GM23338 (cell line): ENCODE measurements at regions not wholly inside any gene's neighbourhood (a gene's known extent, or its start where the extent isn't known, plus 50 kb on each side); places are given as distances from the start of the nearest gene placed in this dataset.

Source experiments
- ATAC-seq: fragments of 200-7000 bp; cut with Tn5 transposase; 3 replicates; pipeline ENCODE4 v1.9.1; 2020
- DNase-seq: peaks from one replicate; pipeline ENCODE4 v3.0.0-alpha.2; 2015; ENCODE audit warnings: low spot score
- H2AFZ ChIP-seq: fragments of 200-600 bp; sonication (generic); 2 replicates; pipeline ENCODE4 v1.8.0; 2016; ENCODE audit warnings: antibody characterized with exemption, mild to moderate bottlenecking, moderate library complexity
- H3F3A ChIP-seq: fragments of 200-600 bp; sonication (generic); replicated peaks from 2 replicates; pipeline ENCODE4 v1.8.0; 2017; ENCODE audit warnings: antibody characterized with exemption, mixed run types, low read depth
- H3K27ac ChIP-seq: fragments of 200-600 bp; sonication (generic); 2 replicates; pipeline ENCODE4 v1.6.1; 2016; ENCODE audit warnings: low read depth
- H3K27me3 ChIP-seq: fragments of 200-600 bp; sonication (generic); 2 replicates; pipeline ENCODE4 v1.8.0; 2016; ENCODE audit warnings: mild to moderate bottlenecking, mixed run types, moderate library complexity; ENCODE audit not compliant: insufficient read depth
- H3K36me3 ChIP-seq: fragments of 200-600 bp; sonication (generic); 2 replicates; pipeline ENCODE4 v1.8.0; 2016; ENCODE audit warnings: mild to moderate bottlenecking; ENCODE audit not compliant: insufficient read depth
- H3K4me1 ChIP-seq: fragments of 200-600 bp; sonication (generic); 2 replicates; pipeline ENCODE4 v1.8.0; 2016; ENCODE audit warnings: mild to moderate bottlenecking, moderate library complexity; ENCODE audit not compliant: insufficient read depth
- H3K4me2 ChIP-seq: fragments of 200-600 bp; sonication (generic); 2 replicates; pipeline ENCODE4 v1.7.1; 2017; ENCODE audit warnings: mixed run types
- H3K4me3 ChIP-seq: fragments of 200-600 bp; sonication (generic); 2 replicates; pipeline ENCODE4 v1.6.1; 2016; ENCODE audit warnings: mixed run types
- H3K79me2 ChIP-seq: fragments of 200-600 bp; sonication (generic); replicated peaks from 2 replicates; pipeline ENCODE4 v1.8.0; 2017; ENCODE audit warnings: mild to moderate bottlenecking; ENCODE audit not compliant: insufficient read depth
- H3K9me2 ChIP-seq: fragments of 200-600 bp; sonication (generic); 2 replicates; pipeline ENCODE4 v1.8.0; 2017; ENCODE audit not compliant: insufficient read depth
- H4K20me1 ChIP-seq: fragments of 200-600 bp; sonication (generic); replicated peaks from 2 replicates; pipeline ENCODE4 v1.8.0; 2017; ENCODE audit warnings: mild to moderate bottlenecking; ENCODE audit not compliant: insufficient read depth
- H3K27ac Mint-ChIP-seq: 2 replicates; pipeline ENCODE4 v1.8.0; 2020; ENCODE audit warnings: inconsistent platforms, mild to moderate bottlenecking, moderate library complexity, mixed read lengths
- H3K27me3 Mint-ChIP-seq: 3 replicates; pipeline ENCODE4 v1.8.0; 2022; ENCODE audit warnings: low read depth, mild to moderate bottlenecking, moderate library complexity, mixed read lengths, inconsistent platforms; ENCODE audit not compliant: insufficient read depth, poor library complexity
- H3K36me3 Mint-ChIP-seq: 3 replicates; pipeline ENCODE4 v1.8.0; 2021; ENCODE audit warnings: low read depth, mild to moderate bottlenecking, inconsistent platforms, moderate library complexity, mixed read lengths
- H3K4me1 Mint-ChIP-seq: 3 replicates; pipeline ENCODE4 v1.8.0; 2020; ENCODE audit warnings: mild to moderate bottlenecking, inconsistent platforms, mixed read lengths
- H3K4me3 Mint-ChIP-seq: 3 replicates; pipeline ENCODE4 v1.8.0; 2021; ENCODE audit warnings: moderate library complexity, mild to moderate bottlenecking, inconsistent platforms, mixed read lengths
- H3K9me3 Mint-ChIP-seq: 3 replicates; pipeline ENCODE4 v1.8.0; 2020; ENCODE audit warnings: moderate library complexity, mild to moderate bottlenecking, inconsistent platforms, mixed read lengths
- CREB1 ChIP-seq: fragments of 250-450 bp; sonication (Bioruptor Pico); IDR thresholded peaks from 2 replicates; pipeline ENCODE4 v1.5.0; 2020; ENCODE audit warnings: low read depth, mild to moderate bottlenecking, moderate library complexity
- EZH2 ChIP-seq: fragments of 200-600 bp; sonication (generic); IDR thresholded peaks from one replicate; pipeline ENCODE4 v1.8.0; 2017; ENCODE audit warnings: antibody characterized with exemption, mild to moderate bottlenecking, low read depth; ENCODE audit not compliant: unreplicated experiment
- EZH2phosphoT487 ChIP-seq: fragments of 200-600 bp; sonication (generic); IDR thresholded peaks from one replicate; pipeline ENCODE4 v1.8.1; 2018; ENCODE audit warnings: antibody characterized with exemption; ENCODE audit not compliant: unreplicated experiment
- JUNB ChIP-seq: IDR thresholded peaks from one replicate; pipeline ENCODE4 v1.6.1; 2016; ENCODE audit warnings: antibody characterized with exemption; ENCODE audit not compliant: unreplicated experiment
- NANOG ChIP-seq: IDR thresholded peaks from 2 replicates; pipeline ENCODE4 v1.6.1; 2016; ENCODE audit warnings: antibody characterized with exemption, borderline replicate concordance
- POLR2AphosphoS5 ChIP-seq: IDR thresholded peaks from 2 replicates; pipeline ENCODE4 v1.6.1; 2016; ENCODE audit warnings: antibody characterized with exemption, low read depth
- STAT1 ChIP-seq: IDR thresholded peaks from one replicate; pipeline ENCODE4 v1.6.1; 2016; ENCODE audit warnings: antibody characterized with exemption; ENCODE audit not compliant: unreplicated experiment
- ZNF114 ChIP-seq: fragments of 250-450 bp; sonication (Bioruptor Pico); IDR thresholded peaks from 2 replicates; pipeline ENCODE4 v1.5.0; 2020; ENCODE audit warnings: mild to moderate bottlenecking, moderate library complexity
- ZNF331 ChIP-seq: fragments of 250-450 bp; sonication (Bioruptor Pico); IDR thresholded peaks from 2 replicates; pipeline ENCODE4 v1.5.0; 2020; ENCODE audit warnings: low read depth, mild to moderate bottlenecking, moderate library complexity
- TF ChIP-seq, protein P1 (sequence below), 2 experiments: fragments of 200-600 bp in 1 of 2; sonication (generic) in 1 of 2; conservative IDR thresholded peaks; 2 replicates each; pipeline versions ENCODE4 v1.5.1 to v1.6.1; 2016 to 2017; ENCODE audit warnings: antibody characterized with exemption in 2 of 2, low read depth in 2 of 2, mild to moderate bottlenecking in 2 of 2, moderate library complexity in 1 of 2
- TF ChIP-seq, protein P2 (sequence below): IDR thresholded peaks from 2 replicates; pipeline ENCODE4 v1.6.1; 2016; ENCODE audit warnings: antibody characterized with exemption
- TF ChIP-seq, protein P3 (sequence below): fragments of 250-450 bp; sonication (Bioruptor Pico); IDR thresholded peaks from 2 replicates; pipeline ENCODE4 v1.5.0; 2020; ENCODE audit warnings: mild to moderate bottlenecking, moderate library complexity
- TF ChIP-seq, protein P4 (sequence below): IDR thresholded peaks from one replicate; pipeline ENCODE4 v1.6.1; 2018; ENCODE audit warnings: antibody characterized with exemption; ENCODE audit not compliant: unreplicated experiment

DNA sequence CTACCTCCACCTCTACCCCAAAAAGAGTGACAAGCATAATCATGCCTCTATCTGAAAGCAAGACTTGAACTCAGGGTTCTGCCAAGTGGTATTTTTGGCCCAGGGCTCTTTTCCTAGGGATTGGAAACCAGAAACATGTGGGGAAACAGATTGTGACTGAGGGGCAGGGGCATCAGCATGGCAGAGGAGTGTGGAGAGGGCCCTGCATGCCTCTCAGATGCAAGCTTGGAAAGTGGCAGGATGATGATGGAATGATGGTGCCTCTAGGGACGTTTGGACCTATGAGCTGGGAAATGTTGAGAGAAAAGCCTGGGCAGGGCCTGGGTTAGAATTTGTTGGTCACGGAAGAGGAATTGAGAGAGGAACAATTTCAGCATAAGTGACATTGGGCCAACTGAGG is 78.4 kb upstream of the LEP start:
- no peak for TF ChIP-seq ZNF114 (CRISPR knock-in tag)
- TF ChIP-seq, protein P1, sequence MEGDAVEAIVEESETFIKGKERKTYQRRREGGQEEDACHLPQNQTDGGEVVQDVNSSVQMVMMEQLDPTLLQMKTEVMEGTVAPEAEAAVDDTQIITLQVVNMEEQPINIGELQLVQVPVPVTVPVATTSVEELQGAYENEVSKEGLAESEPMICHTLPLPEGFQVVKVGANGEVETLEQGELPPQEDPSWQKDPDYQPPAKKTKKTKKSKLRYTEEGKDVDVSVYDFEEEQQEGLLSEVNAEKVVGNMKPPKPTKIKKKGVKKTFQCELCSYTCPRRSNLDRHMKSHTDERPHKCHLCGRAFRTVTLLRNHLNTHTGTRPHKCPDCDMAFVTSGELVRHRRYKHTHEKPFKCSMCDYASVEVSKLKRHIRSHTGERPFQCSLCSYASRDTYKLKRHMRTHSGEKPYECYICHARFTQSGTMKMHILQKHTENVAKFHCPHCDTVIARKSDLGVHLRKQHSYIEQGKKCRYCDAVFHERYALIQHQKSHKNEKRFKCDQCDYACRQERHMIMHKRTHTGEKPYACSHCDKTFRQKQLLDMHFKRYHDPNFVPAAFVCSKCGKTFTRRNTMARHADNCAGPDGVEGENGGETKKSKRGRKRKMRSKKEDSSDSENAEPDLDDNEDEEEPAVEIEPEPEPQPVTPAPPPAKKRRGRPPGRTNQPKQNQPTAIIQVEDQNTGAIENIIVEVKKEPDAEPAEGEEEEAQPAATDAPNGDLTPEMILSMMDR (conservative IDR thresholded peaks at IDR 0.05; ENCODE audit: low read depth in 2 of 2), result no peak
- TF ChIP-seq POLR2AphosphoS5, result no peak
- TF ChIP-seq JUNB, result no peak
- no peak for TF ChIP-seq CREB1
- TF ChIP-seq, protein P2, sequence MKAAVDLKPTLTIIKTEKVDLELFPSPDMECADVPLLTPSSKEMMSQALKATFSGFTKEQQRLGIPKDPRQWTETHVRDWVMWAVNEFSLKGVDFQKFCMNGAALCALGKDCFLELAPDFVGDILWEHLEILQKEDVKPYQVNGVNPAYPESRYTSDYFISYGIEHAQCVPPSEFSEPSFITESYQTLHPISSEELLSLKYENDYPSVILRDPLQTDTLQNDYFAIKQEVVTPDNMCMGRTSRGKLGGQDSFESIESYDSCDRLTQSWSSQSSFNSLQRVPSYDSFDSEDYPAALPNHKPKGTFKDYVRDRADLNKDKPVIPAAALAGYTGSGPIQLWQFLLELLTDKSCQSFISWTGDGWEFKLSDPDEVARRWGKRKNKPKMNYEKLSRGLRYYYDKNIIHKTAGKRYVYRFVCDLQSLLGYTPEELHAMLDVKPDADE, result no peak
- no peak for TF ChIP-seq STAT1
- TF ChIP-seq EZH2, result no peak
- no peak for TF ChIP-seq ZNF331 (CRISPR knock-in tag)
- TF ChIP-seq, protein P3, sequence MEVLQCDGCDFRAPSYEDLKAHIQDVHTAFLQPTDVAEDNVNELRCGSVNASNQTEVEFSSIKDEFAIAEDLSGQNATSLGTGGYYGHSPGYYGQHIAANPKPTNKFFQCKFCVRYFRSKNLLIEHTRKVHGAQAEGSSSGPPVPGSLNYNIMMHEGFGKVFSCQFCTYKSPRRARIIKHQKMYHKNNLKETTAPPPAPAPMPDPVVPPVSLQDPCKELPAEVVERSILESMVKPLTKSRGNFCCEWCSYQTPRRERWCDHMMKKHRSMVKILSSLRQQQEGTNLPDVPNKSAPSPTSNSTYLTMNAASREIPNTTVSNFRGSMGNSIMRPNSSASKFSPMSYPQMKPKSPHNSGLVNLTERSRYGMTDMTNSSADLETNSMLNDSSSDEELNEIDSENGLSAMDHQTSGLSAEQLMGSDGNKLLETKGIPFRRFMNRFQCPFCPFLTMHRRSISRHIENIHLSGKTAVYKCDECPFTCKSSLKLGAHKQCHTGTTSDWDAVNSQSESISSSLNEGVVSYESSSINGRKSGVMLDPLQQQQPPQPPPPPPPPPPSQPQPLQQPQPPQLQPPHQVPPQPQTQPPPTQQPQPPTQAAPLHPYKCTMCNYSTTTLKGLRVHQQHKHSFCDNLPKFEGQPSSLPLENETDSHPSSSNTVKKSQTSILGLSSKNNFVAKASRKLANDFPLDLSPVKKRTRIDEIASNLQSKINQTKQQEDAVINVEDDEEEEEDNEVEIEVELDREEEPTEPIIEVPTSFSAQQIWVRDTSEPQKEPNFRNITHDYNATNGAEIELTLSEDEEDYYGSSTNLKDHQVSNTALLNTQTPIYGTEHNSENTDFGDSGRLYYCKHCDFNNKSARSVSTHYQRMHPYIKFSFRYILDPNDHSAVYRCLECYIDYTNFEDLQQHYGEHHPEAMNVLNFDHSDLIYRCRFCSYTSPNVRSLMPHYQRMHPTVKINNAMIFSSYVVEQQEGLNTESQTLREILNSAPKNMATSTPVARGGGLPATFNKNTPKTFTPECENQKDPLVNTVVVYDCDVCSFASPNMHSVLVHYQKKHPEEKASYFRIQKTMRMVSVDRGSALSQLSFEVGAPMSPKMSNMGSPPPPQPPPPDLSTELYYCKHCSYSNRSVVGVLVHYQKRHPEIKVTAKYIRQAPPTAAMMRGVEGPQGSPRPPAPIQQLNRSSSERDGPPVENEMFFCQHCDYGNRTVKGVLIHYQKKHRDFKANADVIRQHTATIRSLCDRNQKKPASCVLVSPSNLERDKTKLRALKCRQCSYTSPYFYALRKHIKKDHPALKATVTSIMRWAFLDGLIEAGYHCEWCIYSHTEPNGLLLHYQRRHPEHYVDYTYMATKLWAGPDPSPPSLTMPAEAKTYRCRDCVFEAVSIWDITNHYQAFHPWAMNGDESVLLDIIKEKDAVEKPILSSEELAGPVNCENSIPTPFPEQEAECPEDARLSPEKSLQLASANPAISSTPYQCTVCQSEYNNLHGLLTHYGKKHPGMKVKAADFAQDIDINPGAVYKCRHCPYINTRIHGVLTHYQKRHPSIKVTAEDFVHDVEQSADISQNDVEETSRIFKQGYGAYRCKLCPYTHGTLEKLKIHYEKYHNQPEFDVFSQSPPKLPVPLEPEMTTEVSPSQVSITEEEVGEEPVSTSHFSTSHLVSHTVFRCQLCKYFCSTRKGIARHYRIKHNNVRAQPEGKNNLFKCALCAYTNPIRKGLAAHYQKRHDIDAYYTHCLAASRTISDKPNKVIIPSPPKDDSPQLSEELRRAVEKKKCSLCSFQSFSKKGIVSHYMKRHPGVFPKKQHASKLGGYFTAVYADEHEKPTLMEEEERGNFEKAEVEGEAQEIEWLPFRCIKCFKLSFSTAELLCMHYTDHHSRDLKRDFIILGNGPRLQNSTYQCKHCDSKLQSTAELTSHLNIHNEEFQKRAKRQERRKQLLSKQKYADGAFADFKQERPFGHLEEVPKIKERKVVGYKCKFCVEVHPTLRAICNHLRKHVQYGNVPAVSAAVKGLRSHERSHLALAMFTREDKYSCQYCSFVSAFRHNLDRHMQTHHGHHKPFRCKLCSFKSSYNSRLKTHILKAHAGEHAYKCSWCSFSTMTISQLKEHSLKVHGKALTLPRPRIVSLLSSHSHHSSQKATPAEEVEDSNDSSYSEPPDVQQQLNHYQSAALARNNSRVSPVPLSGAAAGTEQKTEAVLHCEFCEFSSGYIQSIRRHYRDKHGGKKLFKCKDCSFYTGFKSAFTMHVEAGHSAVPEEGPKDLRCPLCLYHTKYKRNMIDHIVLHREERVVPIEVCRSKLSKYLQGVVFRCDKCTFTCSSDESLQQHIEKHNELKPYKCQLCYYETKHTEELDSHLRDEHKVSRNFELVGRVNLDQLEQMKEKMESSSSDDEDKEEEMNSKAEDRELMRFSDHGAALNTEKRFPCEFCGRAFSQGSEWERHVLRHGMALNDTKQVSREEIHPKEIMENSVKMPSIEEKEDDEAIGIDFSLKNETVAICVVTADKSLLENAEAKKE, result no peak
- TF ChIP-seq, protein P4, sequence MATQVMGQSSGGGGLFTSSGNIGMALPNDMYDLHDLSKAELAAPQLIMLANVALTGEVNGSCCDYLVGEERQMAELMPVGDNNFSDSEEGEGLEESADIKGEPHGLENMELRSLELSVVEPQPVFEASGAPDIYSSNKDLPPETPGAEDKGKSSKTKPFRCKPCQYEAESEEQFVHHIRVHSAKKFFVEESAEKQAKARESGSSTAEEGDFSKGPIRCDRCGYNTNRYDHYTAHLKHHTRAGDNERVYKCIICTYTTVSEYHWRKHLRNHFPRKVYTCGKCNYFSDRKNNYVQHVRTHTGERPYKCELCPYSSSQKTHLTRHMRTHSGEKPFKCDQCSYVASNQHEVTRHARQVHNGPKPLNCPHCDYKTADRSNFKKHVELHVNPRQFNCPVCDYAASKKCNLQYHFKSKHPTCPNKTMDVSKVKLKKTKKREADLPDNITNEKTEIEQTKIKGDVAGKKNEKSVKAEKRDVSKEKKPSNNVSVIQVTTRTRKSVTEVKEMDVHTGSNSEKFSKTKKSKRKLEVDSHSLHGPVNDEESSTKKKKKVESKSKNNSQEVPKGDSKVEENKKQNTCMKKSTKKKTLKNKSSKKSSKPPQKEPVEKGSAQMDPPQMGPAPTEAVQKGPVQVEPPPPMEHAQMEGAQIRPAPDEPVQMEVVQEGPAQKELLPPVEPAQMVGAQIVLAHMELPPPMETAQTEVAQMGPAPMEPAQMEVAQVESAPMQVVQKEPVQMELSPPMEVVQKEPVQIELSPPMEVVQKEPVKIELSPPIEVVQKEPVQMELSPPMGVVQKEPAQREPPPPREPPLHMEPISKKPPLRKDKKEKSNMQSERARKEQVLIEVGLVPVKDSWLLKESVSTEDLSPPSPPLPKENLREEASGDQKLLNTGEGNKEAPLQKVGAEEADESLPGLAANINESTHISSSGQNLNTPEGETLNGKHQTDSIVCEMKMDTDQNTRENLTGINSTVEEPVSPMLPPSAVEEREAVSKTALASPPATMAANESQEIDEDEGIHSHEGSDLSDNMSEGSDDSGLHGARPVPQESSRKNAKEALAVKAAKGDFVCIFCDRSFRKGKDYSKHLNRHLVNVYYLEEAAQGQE, result no peak
- no peak for TF ChIP-seq NANOG
- TF ChIP-seq EZH2phosphoT487, result no peak
- peaks cover 48% of the 10 kb centered on the region for H3K27me3 Mint-ChIP-seq
- H3K4me2 ChIP-seq, result no peak overlapping the region
- ATAC-seq (no peak), DNase-seq (no peak)
- peaks cover 66% of the 10 kb centered on the region for H3K27me3 ChIP-seq
- H3K9me3 Mint-ChIP-seq, result no peaks in the 10 kb centered on the region; the same call in 2 of the 3 replicates
- no peaks in the 10 kb centered on the region for H3K79me2 ChIP-seq
- H3K4me3 Mint-ChIP-seq, result no peak overlapping the region
- no peak overlapping the region for H3K27ac ChIP-seq
- H3K9me2 ChIP-seq, result peaks cover 4% of the 10 kb centered on the region; the same call in 1 of the 2 replicates
- H3K4me1 ChIP-seq, result peaks cover 6% of the 10 kb centered on the region; the same call in 1 of the 2 replicates
- H3K36me3 Mint-ChIP-seq, result no peaks in the 10 kb centered on the region
- no peak overlapping the region for H3K27ac Mint-ChIP-seq
- no peaks in the 10 kb centered on the region for H4K20me1 ChIP-seq
- no peaks in the 10 kb centered on the region for H3F3A ChIP-seq
- H3K4me3 ChIP-seq, result no peak overlapping the region
- H3K4me1 Mint-ChIP-seq, result peaks cover 22% of the 10 kb centered on the region
- H2AFZ ChIP-seq, result no peak overlapping the region
- no peaks in the 10 kb centered on the region for H3K36me3 ChIP-seq
